HG03457 (cell line): ENCODE measurements at regions not wholly inside any gene's neighbourhood (a gene's known extent, or its start where the extent isn't known, plus 50 kb on each side); places are given as distances from the start of the nearest gene placed in this dataset.
"Not testable (repeated sequence)": the region's sequence is repeated elsewhere in the genome, so short reads cannot be mapped to it uniquely, and the experiment has no call there.

Experiments
- ATAC-seq: cut with Tn5 transposase; IDR thresholded peaks from one replicate; pipeline ENCODE4 v1.9.1; 2021; ENCODE audit warnings: moderate number of reproducible peaks; ENCODE audit not compliant: unreplicated experiment

DNA sequence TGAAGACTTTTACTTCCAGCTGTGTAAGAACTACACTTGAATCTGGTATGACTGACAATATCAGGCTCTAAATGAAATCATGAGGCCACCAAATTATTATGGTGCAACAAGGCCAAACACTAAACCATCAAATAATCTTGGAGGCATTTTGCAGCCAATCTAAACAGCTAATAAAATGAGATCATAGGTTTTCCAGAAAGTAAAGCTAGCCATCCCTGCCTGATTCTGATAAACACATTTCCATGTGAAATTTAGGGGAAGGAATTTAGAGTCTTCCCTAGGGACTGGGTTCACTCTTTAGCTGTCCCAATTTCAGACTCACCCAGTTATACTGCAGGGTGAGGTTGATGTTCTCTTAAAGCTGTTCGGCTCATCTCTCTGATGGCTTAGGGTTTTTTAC, 190.3 kb upstream of the TMEM196 start:
- ATAC-seq: no peak

DNA sequence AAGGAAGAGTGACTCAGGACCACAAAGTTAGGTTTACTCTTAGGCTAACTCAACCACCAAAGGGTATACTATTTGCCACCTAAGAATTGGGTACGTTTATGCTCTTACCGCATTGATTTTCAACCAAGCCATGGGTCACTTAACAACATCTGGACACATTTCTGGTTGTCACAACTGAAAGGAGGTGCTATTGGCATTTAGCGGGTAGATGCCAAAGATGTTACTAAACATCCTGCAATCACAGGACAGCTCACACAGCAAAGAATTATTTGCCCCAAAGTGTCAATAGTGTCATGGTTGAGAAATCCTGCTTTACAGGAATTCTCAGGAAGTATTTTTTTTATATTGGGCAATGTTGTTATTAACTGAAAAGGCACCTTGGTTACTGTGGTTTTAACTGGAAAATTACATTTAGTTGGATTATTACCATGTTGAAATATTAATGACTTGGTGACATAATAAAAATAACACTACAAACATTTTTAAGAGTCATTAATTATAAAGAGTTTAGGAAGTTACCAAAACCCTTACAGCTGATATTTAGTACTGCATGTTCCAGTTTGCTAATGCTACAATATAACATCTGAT, 185.0 kb upstream of the TMEM196 start:
- ATAC-seq: no peak

DNA sequence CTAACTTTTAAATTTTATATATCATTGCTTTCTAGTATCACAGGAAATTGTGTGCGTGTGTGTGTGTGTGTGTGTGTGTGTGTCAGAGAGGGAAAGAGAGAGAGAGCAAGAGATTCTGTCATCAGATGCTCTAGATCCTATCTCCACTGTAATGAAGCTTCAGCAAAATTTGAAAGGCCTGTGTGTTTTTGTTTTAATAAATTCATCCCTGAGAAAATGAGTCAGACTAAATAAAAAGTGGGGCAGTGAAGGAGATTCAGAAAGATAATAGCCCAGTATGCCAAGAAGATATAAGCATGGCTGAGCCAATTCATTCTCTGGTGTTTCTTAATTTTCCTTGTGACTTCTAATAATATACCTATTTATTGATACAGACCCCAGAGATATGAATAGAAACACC, 184.2 kb upstream of the TMEM196 start:
- no peak for ATAC-seq

DNA sequence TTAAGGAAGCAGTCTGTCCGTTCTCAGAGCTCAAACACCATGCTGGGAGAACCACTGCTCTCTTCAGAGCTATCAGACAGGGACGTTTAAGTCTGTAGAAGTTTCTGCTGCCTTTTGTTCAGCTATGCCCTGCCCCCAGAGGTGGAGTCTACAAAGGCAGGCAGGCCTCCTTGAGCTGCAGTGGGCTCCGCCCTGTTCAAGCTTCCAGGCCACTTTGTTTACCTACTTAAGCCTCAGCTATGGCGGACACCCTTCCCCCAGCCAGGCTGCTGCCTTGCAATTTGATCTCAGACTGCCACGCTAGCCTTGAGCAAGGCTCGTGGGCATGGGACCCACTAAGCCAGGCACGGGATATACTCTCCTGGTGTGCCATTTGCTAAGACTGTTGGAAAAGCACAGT, 180.7 kb upstream of the TMEM196 start:
- ATAC-seq: not testable (repeated sequence)

DNA sequence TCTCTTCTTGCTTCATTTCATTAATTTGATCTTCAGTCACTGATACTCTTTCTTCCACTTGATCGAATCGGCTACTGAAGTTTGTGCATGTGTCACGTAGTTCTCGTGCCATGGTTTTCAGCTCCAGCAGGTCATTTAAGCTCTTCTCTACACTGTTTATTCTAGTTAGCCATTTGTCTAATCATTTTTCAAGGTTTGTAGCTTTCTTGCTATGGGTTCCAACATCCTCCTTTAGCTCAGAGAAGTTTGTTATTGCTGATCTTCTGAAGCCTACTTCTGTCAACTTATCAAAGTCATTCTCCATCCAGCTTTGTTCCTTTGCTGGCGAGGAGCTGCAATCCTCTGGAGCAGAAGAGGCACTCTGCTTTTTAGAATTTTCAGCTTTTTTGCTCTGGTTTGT, 180.0 kb upstream of the TMEM196 start:
- ATAC-seq: not testable (repeated sequence)

DNA sequence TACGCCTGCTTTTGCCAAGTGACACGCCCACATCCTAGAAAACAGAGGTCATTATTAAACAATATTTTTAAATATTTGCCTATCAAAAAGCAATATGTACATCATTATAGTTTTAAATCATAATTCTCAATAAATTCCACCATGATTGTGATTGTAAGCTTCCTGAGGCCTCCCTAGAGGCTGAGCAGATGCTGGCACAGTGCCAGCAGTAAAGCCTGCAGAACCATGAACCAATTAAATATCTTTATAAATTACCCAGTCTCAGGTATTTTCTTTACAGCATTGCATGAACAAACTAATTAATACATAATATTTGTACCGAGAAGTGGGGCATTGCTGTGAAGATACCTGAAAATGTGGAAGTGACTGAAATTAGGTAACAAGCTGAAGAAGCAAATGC, 174.7 kb upstream of the TMEM196 start:
- no peak for ATAC-seq

DNA sequence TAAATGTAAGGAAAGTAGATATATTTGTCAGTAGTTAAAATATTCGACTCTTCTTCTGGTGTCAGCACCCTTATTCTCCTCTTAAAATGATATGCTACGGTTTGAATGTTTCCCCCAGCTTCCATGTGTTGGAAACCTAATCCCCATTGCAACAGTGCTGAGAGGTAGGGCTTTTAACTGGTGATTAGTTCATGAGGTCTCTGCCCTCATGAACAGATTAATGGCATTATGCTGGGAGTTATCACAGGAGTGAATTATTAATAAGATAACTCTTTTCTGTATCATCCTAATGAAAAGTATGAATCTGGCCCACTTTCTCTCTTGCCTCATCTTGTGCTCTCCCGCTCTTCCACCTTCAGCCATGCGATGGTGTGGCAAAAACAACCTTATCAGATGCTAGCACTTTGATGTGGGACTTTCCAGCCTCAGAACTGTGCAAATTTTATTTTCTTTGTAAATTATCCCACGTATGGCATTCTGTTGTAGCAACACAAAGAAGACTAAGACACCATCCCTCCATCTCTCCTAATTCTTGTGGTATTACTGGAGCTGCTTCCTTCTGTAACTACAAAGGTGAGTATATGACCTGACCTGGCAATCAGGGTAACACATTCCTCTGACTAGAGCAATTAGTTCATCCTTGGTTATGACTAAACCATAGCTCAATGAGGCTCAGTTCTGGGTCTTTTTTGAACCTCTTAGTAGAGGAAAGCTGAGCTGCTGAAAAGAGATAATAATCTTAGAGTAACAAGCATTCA, 171.1 kb upstream of the TMEM196 start:
- no peak for ATAC-seq

DNA sequence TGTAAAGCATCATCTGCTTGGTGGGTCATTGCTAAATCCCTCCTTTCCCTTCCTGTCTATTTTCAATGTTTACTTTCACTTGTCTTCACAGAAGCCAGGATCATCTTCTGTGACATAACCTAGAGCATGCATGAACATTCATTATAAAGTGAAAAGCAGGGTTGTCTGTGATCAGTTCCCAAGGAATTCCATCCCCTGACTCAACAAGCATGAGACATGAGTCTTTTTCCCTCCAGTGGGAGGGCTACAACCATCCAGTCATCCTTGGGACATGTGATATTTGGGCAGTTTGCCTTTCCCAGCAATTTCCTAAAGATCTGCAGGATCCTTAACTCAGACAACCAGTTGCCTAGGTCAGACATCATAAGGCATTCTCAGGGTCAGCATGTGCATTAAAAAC, 166.3 kb upstream of the TMEM196 start:
- no peak for ATAC-seq

DNA sequence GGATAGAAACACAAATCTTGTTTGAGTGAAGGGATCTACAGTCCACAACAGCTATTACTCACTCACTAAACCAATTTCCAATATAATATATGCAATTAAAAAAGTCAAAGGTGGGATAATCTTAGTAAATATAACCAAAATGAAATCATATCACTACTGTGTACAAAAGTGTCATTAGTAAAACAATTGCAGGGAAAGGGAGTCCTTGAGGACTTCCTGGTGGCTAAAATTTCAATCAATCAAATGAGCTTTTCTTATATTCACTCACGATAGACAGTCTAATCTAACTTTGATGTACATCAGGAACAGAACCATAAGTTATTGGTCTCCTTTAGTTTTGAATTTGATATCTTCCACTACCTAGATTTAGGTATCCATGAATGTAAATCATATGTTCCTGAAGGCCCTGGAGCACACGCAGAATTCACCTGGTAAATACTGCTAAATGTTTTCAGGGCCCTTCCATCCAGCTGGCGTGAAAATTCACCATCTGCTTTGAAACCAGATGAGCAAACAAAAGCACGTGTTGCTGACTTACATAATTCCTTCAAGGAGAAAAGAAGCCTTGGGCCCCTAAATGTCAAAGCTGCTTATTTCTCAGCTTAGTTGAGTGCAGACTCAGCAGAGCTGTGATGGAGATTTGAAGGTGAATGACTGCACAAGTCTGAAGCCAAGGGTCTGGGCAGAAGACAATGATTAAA, 159.3 kb upstream of the TMEM196 start:
- ATAC-seq: no peak

DNA sequence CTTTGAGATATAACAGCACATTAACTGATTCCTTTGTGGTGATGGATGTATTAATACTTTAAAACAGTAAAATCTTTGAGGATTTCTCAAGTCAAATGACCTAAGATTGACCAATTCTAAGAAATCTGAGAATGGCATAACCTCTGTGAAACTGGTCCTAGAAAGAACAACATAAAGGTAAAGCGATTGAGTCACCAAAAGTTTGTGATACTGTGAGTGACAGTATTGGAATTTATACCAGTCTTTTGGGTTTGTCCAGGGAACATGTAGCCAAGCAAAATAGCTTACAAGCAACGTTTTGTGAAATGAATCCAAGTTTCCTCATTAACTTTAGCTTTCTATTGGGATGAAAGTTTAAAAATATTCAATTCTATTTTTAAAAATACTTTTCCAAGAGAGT, 157.4 kb upstream of the TMEM196 start:
- no peak for ATAC-seq

DNA sequence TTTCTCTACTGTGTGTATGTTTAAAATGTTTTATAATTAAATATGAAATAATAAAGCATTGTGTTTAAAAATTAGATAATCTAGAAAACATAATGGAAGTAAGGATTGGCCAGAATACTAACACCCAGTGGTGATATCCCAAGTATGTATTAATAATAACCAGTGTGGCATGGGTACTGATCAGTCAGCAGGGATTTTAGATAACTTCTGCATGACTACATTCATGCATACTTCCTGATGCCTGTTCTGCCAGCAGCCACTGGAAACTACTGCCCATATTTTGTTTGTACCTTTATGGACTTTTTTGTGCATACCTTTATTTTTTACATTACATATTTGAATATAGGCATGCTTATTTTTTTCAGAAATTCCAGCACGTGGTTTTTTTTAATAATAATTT, 156.6 kb upstream of the TMEM196 start:
- no peak for ATAC-seq

DNA sequence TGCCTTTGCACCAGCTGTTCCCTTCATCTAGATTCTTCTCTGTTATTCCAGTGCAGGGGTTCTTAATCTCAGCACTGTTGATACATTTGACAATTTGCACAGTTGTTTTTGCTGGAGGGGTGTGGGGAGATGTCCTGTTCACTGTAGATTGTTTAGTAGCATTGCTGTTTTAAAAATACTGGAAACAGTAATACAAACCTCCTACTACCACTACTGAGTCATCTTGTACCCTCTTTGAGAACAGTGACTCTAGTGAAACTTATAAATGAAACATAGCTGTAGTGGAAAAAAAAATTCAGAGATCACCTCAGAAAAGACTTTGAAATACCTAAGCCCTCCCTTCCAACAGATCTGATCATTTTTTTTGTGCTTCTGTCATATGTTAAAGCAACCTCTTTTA, 154.8 kb upstream of the TMEM196 start:
- peak; percentile 82 for ATAC-seq

DNA sequence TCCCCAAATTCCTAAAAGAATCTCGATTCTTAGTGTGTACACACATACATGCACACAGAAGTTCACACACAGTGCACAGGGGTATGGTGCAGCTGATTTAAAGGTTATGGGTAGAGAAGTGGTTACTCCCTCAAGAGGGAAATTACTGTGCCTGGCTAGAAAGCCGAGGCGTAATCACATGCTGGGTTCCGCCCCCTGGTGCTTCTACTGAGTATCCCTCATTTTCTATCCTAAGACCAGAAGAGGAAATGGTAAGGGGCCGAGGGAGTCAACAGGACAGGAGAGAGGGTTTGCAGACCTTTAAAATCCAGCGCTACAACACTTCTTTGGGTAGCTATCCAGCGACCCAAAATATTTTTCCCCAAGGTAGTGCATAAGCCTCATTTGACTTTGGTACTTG, 147.3 kb upstream of the TMEM196 start:
- no peak for ATAC-seq

DNA sequence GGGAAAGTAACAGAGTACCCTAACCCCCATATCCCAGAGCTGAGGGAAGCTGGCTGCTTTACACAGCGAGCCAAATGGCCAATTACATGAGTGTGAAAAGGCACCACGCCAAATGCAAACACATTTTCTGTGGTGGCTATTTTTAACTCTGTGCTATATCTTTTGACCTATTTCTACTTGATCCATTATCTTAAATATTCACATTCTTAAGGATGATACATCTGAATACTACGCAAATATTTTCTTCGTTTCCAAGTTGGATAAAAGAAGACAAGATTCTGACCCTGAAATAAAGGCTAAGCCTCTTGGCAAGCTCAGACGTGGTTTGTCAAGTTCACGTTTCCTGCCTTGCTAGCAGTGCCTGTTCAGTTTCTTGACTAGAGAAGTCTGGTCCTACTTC, 146.7 kb upstream of the TMEM196 start:
- ATAC-seq: no peak

DNA sequence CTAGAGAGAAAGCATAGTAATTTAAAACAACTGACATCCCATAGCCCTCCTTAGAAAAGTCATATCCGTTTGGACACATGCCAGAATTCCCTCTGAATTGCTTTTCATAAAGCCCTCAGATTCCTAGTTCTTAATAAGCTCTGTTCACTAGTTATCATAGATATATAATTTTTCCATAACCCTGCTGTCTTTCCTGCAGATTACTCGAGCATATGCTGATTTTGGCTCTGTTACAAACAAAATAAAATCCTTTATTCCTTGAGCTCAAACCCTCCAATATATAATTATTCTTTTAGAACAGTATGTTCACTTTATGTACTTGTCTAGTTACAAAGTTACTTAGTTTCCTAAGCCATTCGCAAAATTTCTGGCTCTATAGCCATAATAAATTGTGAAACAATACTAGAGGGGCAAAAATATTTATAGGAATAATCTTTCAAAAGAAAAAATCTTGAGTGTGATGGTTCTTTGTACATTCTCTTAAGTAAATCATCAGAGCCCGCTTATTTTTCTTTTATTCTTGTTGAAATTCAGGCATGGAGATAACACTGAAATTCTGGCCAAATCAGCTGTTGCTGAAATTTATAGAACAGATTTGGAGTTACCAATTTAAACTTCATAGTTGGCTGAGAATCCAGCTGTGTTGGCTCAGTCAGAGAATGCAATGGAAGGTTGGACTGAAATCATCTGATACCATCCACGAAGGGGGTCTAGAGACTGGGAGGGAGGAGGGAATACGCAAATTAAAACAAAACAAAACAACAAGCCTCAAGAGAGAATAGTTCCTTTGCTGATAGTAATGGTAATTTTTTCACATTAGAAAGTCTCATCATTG, 146.1 kb upstream of the TMEM196 start:
- no peak for ATAC-seq

DNA sequence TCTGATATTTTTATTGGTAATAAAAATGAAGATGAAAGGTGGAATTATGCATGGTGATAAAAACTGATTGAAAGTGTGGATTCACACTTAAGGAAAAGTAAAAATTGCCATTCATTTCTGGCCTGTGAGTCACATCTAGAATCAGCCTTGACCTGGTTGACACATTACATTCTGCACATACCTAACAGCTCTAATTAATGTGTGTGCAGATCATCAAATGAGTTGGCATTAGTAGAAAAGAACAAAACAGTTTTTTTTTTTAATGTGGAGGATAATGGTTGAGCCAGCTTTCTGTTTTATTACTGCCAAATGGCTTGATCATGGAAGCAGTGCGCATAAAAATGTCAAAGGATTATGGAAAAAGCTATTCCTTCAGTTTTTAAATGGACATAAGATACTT, 142.6 kb upstream of the TMEM196 start:
- no peak for ATAC-seq

DNA sequence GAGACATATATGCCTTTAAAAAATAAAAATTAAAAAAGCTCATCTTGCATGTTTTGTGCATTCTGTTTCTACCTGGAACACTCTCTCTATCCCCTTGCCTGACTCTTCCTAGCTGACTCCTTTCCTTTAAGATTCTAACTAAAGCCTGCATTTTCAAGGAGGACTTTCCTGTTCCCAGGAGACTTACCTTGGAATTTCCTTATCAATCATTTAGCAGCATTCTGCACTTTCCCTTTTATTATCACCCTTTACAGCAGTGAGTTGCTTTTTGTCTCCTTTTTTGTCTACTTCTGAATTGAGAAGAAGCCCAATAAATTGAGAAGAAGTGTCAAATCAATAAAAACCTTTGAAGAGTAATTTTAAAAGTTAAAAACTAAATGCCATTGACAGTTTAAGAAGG, 142.2 kb upstream of the TMEM196 start:
- ATAC-seq: no peak

DNA sequence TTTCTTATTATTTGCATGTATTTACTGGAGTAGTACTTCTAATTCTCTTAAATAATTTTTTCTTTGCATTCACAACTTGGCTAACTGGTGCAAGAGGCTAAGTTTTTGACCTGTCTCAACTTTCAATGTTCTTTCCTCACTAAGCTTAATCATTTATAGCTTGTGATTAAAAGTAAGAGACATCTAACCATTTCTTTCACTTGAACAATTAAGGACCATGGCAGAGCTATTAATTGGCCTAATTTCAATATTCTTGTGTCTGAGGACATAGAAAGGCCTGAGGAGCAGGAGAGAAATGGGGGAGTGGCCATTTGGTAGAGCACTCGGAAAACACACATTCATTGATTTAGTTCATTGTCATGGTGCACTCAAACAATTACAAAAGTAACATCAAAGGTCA, 141.4 kb upstream of the TMEM196 start:
- ATAC-seq: no peak

DNA sequence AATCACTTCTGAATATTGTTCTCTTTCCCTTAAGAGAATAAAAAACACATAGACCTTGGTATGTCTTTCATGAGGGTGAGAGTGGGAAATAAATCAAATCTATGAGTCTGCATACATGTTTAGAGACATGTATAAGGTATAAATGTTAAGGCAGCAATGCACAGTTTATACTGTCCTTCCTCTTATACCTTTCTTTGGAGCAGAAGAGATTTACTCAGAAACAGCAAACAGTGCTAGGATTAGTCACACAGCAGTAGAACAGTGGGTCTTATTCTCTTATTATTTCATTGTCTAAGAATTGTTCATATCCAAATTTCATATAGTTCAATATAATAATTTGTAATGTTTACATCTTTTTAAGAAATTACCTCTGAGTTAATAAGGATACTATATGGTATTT, 126.7 kb upstream of the TMEM196 start:
- no peak for ATAC-seq

DNA sequence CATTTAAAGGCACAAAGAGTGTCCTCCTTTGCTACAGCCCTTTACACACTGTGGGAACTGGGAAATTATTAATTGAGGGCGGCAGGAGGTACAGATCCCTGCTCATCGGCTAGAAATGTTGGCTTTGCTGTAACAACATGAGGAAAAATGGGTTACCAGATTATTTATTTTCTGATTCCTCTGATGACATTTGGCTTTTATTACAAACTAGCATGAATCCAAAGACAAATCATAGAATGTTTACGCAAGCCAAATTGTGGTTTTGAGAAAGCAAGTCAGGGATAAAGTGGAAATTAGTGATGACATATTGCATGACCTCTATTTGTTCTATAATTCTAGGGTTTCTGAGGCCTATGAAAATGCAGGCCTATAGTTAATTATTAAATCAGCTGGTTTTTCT, 126.1 kb upstream of the TMEM196 start:
- no peak for ATAC-seq

DNA sequence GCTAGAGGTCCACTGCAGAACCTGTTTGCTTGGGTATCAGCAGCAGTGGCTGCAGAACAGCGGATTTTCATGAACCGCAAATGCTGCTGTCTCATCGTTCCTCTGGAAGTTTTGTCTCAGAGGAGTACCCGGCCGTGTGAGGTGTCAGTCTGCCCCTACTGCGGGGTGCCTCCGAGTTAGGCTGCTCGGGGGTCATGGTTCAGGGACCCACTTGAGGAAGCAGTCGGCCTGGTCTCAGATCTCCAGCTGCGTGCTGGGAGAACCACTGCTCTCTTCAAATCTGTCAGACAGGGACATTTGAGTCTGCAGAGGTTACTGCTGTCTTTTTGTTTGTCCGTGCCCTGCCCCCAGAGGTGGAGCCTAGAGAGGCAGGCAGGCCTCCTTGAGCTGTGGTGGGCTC, 109.5 kb upstream of the TMEM196 start:
- ATAC-seq: not testable (repeated sequence)
